ENCODE measurements at regions not wholly inside any gene's neighbourhood (a gene's known extent, or its start where the extent isn't known, plus 50 kb on each side); places are given as distances from the start of the nearest gene placed in this dataset.
"Not testable (repeated sequence)": the region's sequence is repeated elsewhere in the genome, so short reads cannot be mapped to it uniquely, and the experiment has no call there.

DNA sequence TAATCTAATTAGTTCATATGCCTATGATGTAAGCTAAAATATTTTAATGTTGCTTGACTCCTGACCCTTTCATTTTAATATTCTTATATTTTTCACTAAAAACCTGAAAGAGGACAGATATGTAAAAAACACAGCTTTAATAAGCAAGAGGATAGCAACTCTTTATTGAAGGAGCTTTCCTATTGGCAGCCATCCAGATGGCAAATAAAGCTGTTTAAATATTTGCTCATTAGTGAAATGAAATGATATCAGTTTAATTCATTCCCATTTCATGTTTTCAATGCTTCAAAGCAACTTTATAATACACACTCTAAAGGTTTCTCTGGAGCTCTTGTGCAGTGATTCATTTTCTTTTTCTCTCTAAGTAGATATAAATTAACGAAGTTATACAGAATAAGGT, 473.4 kb downstream of the PCDH7 start:
- Mint-ChIP-seq H3K4me1 (ENCODE audit: low read depth, unreplicated experiment) (no peaks in the 10 kb centered on the region), H3K4me3 (ENCODE audit: unreplicated experiment) (no peak overlapping the region), H3K36me3 (ENCODE audit: insufficient read depth, unreplicated experiment) (no peaks in the 10 kb centered on the region), H3K27ac (ENCODE audit: unreplicated experiment) (no peak overlapping the region), H3K9me3 (ENCODE audit: unreplicated experiment) (peaks cover 10% of the 10 kb centered on the region), H3K27me3 (ENCODE audit: insufficient read depth, unreplicated experiment) (no peaks in the 10 kb centered on the region)
- ChIA-PET CTCF (no interaction called here), POLR2A (no interaction called here)
- Histone ChIP-seq H3K9me3 (peaks cover 3% of the 10 kb centered on the region; the same call in 1 of the 2 replicates), H3K4me1 (no peaks in the 10 kb centered on the region), H3K27me3 (replicated peaks; ENCODE audit: control insufficient read depth, insufficient read depth, low read length) (no peaks in the 10 kb centered on the region), H3K36me3 (ENCODE audit: control insufficient read depth, insufficient read depth, low read length) (no peaks in the 10 kb centered on the region), H3K4me3 (ENCODE audit: low read depth, low read length) (no peak overlapping the region)
- DNase-seq, result no peak
- BruUV-seq (replicated peaks), result no TSS peak
- TF ChIP-seq, protein P1, sequence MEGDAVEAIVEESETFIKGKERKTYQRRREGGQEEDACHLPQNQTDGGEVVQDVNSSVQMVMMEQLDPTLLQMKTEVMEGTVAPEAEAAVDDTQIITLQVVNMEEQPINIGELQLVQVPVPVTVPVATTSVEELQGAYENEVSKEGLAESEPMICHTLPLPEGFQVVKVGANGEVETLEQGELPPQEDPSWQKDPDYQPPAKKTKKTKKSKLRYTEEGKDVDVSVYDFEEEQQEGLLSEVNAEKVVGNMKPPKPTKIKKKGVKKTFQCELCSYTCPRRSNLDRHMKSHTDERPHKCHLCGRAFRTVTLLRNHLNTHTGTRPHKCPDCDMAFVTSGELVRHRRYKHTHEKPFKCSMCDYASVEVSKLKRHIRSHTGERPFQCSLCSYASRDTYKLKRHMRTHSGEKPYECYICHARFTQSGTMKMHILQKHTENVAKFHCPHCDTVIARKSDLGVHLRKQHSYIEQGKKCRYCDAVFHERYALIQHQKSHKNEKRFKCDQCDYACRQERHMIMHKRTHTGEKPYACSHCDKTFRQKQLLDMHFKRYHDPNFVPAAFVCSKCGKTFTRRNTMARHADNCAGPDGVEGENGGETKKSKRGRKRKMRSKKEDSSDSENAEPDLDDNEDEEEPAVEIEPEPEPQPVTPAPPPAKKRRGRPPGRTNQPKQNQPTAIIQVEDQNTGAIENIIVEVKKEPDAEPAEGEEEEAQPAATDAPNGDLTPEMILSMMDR (IDR thresholded peaks at IDR 0.05; ENCODE audit: insufficient read depth in 1 of 2, low read depth in 1 of 2, low read length in 1 of 2, severe bottlenecking in 1 of 2, unreplicated experiment in 1 of 2), result no peak
- intact Hi-C loops (cut with micrococcal nuclease; ENCODE audit: unreplicated experiment), result no loop called here

DNA sequence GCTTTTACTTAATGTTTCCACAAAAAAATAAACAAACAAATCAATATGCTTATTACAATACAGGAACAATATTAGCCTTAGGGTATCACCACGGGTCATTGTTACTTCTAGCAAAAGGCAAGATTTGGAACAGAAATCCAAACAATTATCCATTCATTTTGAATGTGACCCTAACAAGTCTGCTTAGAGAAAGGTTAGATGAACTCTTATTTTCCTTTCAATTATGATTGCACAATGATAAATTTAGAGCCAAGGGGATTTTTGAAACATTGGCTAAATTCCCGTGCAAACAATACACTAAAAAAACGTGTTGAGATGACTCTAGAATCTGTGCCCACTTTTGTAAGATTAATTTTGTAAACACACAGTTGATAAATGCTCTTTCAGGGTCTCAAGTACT, 474.7 kb downstream of the PCDH7 start:
- Histone ChIP-seq H3K27me3 (replicated peaks; ENCODE audit: control insufficient read depth, insufficient read depth, low read length) (no peaks in the 10 kb centered on the region), H3K4me3 (ENCODE audit: low read depth, low read length) (no peak overlapping the region), H3K4me1 (no peaks in the 10 kb centered on the region), H3K9me3 (peaks cover 3% of the 10 kb centered on the region; the same call in 1 of the 2 replicates), H3K36me3 (ENCODE audit: control insufficient read depth, insufficient read depth, low read length) (no peaks in the 10 kb centered on the region)
- Mint-ChIP-seq H3K9me3 (ENCODE audit: unreplicated experiment) (peaks cover 14% of the 10 kb centered on the region), H3K4me1 (ENCODE audit: low read depth, unreplicated experiment) (no peaks in the 10 kb centered on the region), H3K36me3 (ENCODE audit: insufficient read depth, unreplicated experiment) (no peaks in the 10 kb centered on the region), H3K27me3 (ENCODE audit: insufficient read depth, unreplicated experiment) (no peaks in the 10 kb centered on the region), H3K4me3 (ENCODE audit: unreplicated experiment) (no peak overlapping the region), H3K27ac (ENCODE audit: unreplicated experiment) (no peak overlapping the region)
- intact Hi-C loops (cut with micrococcal nuclease; ENCODE audit: unreplicated experiment), result no loop called here
- no peak for DNase-seq
- TF ChIP-seq, protein P1 (IDR thresholded peaks at IDR 0.05; ENCODE audit: insufficient read depth in 1 of 2, low read depth in 1 of 2, low read length in 1 of 2, severe bottlenecking in 1 of 2, unreplicated experiment in 1 of 2), result no peak
- ChIA-PET POLR2A (no interaction called here), CTCF (no interaction called here)
- BruUV-seq (replicated peaks), result no TSS peak

DNA sequence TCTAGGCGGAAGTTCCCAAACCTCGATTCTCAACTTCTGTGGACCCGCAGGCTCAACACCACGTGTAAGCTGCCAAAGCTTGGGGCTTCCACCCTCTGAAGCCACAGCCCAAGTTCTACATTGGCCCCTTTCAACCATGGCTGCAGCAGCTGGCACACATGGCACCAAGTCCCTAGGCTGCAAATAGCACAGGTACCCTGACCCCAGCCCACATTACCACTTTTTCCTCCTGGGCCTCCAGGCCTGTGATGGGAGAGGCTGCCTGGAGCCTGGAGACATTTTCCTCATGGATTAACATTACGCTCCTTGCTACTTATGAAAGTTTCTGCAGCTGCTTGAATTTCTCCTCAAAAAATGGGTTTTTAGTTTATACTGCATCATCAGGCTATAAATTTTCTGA, 479.5 kb downstream of the PCDH7 start:
- Mint-ChIP-seq H3K36me3 (ENCODE audit: insufficient read depth, unreplicated experiment) (no peaks in the 10 kb centered on the region), H3K9me3 (ENCODE audit: unreplicated experiment) (peaks cover 24% of the 10 kb centered on the region), H3K4me3 (ENCODE audit: unreplicated experiment) (no peak overlapping the region), H3K27ac (ENCODE audit: unreplicated experiment) (no peak overlapping the region), H3K27me3 (ENCODE audit: insufficient read depth, unreplicated experiment) (no peaks in the 10 kb centered on the region), H3K4me1 (ENCODE audit: low read depth, unreplicated experiment) (no peaks in the 10 kb centered on the region)
- intact Hi-C loops (cut with micrococcal nuclease; ENCODE audit: unreplicated experiment), result no loop called here
- Histone ChIP-seq H3K27me3 (replicated peaks; ENCODE audit: control insufficient read depth, insufficient read depth, low read length) (no peaks in the 10 kb centered on the region), H3K36me3 (ENCODE audit: control insufficient read depth, insufficient read depth, low read length) (no peaks in the 10 kb centered on the region), H3K4me1 (no peaks in the 10 kb centered on the region), H3K9me3 (peaks cover 8% of the 10 kb centered on the region; the same call in 1 of the 2 replicates), H3K4me3 (ENCODE audit: low read depth, low read length) (no peak overlapping the region)
- TF ChIP-seq, protein P1 (IDR thresholded peaks at IDR 0.05; ENCODE audit: insufficient read depth in 1 of 2, low read depth in 1 of 2, low read length in 1 of 2, severe bottlenecking in 1 of 2, unreplicated experiment in 1 of 2), result no peak
- POLR2A ChIA-PET, result no interaction called here
- DNase-seq, result no peak
- CTCF ChIA-PET, result no interaction called here
- BruUV-seq (replicated peaks), result no TSS peak

DNA sequence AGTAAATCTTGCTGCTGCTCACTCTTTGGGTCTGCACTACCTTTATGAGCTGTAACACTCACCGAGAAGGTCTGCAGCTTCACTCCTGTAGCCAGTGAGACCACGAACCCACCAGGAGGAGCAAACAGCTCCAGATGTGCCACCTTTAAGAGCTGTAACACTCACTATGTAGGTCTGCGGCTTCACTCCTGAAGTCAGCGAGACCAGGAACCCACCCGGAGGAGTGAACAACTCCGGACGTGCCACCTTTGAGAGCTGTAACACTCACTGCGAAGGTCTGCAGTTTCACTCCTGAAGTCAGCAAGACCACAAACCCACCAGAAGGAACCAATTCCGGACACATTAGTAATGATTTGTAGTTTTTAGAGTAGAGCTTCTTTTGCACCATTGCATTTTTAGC, 481.9 kb downstream of the PCDH7 start:
- H3K27ac Mint-ChIP-seq (ENCODE audit: unreplicated experiment); intact Hi-C loops (cut with micrococcal nuclease; ENCODE audit: unreplicated experiment); H3K4me3 ChIP-seq (ENCODE audit: low read depth, low read length); POLR2A ChIA-PET; H3K4me1 ChIP-seq; DNase-seq; H3K36me3 Mint-ChIP-seq (ENCODE audit: insufficient read depth, unreplicated experiment); CTCF ChIA-PET; H3K9me3 ChIP-seq; BruUV-seq (replicated peaks); H3K4me1 Mint-ChIP-seq (ENCODE audit: low read depth, unreplicated experiment); H3K4me3 Mint-ChIP-seq (ENCODE audit: unreplicated experiment); H3K27me3 Mint-ChIP-seq (ENCODE audit: insufficient read depth, unreplicated experiment); H3K27me3 ChIP-seq (replicated peaks; ENCODE audit: control insufficient read depth, insufficient read depth, low read length); H3K36me3 ChIP-seq (ENCODE audit: control insufficient read depth, insufficient read depth, low read length): not testable (repeated sequence)
- peaks cover 24% of the 10 kb centered on the region for H3K9me3 Mint-ChIP-seq (ENCODE audit: unreplicated experiment)

Data from Caco-2 (cell line).